ENCODE measurements at regions not wholly inside any gene's neighbourhood (a gene's known extent, or its start where the extent isn't known, plus 50 kb on each side); places are given as distances from the start of the nearest gene placed in this dataset.

DNA sequence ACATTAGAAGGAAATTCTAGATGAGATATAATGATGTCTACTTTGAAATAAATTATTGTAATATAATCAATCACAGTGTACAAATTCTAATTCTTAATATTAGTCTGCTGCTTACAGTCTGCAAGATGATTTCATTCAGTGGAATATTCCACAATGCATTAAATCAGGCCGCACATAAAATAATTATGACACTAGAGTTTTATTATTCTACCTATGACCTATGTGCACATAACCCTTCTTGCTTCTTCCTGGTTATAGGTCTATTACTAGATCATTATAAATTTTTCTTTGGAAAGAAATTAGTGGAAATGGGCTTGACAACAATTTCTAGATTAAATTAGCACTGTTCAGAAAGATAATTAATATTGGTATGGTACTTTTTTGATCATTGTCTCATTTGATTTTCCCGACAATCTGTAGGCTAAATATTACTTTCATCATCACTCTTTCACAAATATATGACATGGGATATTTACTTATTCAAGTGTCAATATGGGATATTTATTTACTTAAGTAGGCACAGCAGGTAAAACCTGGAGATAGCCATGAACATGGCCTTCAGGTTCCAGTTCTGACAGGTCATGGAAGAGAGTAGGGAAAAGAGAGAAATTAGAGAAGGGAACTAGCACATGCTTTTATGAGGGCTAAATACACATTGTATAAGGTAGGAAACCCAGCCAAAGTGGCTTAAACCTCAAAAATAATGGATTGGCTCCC, 476.4 kb downstream of the TOX3 start:
- Mint-ChIP-seq H3K4me3 (no peak overlapping the region), H3K27me3 (ENCODE audit: low read depth, poor library complexity) (no peaks in the 10 kb centered on the region), H3K36me3 (ENCODE audit: low read depth) (no peaks in the 10 kb centered on the region), H3K4me1 (peaks cover 27% of the 10 kb centered on the region), H3K9me3 (peaks cover 5% of the 10 kb centered on the region), H3K27ac (no peak overlapping the region)
- TF ChIP-seq, protein P1, sequence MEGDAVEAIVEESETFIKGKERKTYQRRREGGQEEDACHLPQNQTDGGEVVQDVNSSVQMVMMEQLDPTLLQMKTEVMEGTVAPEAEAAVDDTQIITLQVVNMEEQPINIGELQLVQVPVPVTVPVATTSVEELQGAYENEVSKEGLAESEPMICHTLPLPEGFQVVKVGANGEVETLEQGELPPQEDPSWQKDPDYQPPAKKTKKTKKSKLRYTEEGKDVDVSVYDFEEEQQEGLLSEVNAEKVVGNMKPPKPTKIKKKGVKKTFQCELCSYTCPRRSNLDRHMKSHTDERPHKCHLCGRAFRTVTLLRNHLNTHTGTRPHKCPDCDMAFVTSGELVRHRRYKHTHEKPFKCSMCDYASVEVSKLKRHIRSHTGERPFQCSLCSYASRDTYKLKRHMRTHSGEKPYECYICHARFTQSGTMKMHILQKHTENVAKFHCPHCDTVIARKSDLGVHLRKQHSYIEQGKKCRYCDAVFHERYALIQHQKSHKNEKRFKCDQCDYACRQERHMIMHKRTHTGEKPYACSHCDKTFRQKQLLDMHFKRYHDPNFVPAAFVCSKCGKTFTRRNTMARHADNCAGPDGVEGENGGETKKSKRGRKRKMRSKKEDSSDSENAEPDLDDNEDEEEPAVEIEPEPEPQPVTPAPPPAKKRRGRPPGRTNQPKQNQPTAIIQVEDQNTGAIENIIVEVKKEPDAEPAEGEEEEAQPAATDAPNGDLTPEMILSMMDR (IDR thresholded peaks at IDR 0.05): no peak
- DNase-seq: no peak

DNA sequence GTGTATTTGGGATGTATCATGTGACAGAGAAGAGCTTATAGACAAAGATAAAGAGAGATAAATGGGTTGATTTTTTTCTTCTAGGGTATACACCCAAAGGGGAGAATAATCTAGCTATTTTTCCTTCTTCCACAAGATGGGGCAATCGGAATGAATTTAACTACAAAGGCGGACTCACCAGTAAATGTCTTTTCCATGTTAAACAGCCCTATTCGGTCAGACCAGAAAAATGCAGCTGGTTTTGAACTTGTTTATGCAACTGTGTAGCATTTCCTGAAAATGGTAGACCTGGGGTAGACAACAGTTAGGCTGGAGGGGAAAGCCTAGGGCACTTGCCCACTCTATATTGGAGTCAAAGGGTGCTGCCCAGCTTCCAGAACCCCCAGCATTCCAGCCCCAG, 477.1 kb downstream of the TOX3 start:
- no peaks in the 10 kb centered on the region for H3K36me3 Mint-ChIP-seq (ENCODE audit: low read depth)
- H3K9me3 Mint-ChIP-seq: peaks cover 9% of the 10 kb centered on the region
- no peaks in the 10 kb centered on the region for H3K27me3 Mint-ChIP-seq (ENCODE audit: low read depth, poor library complexity)
- TF ChIP-seq, protein P1 (IDR thresholded peaks at IDR 0.05): peak; percentile 42
- H3K4me3 Mint-ChIP-seq: no peak overlapping the region
- H3K4me1 Mint-ChIP-seq: peaks cover 27% of the 10 kb centered on the region
- no peak overlapping the region for H3K27ac Mint-ChIP-seq
- peak; percentile 4 for DNase-seq

DNA sequence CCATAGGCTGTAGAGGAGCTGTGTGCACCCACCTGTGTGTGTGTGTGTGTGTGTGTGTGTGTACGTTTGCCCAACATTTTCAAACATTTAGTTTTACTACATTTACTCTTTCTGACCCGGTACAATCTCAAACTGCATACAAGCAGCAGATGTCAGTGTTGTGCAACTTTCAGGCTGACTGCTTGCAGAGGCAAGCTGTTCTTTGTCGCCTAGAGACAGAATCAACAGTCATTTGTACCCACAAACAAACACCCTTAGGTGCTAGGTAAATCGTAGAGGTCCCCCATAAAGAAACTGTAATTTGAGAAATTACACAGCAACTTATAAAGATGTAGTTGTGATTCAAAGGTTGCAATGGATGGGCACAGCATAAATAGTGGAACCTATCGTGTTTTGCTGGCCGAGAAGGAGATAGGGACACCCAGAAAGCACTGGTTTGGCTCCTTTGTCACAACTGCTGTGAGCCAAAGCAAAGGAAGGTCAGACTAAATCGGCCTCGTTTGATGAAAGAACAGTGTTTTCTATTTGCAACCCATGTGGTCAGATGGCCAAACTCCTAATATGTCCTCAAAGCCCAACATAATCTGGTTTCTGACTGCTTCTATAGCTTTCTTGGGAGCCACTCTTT, 478.4 kb downstream of the TOX3 start:
- Mint-ChIP-seq H3K4me1 (peaks cover 27% of the 10 kb centered on the region), H3K36me3 (ENCODE audit: low read depth) (no peaks in the 10 kb centered on the region), H3K27me3 (ENCODE audit: low read depth, poor library complexity) (no peaks in the 10 kb centered on the region), H3K9me3 (peaks cover 18% of the 10 kb centered on the region), H3K27ac (peak overlapping the region; percentile 93), H3K4me3 (no peak overlapping the region)
- TF ChIP-seq, protein P1 (IDR thresholded peaks at IDR 0.05): peak; percentile 40
- DNase-seq: peak; percentile 27

DNA sequence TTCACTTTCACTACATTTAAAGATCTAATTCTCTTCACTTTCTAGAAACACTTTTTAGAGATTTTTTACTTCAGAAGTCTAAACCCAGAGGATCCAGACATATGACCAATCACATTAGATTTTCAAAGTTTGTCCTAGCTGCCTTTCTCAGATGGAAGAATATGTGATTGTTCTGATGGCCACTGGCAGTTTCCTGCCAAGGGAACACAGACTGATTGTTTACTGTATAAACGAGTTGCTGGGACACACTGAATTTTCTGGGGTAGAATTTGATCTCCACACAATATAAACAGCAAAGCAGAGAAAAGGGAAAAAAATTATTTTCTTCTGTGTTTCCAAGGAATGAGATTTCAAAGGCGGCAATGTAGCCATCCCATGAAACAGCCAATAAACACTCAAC, 480.0 kb downstream of the TOX3 start:
- Mint-ChIP-seq H3K4me1 (peaks cover 27% of the 10 kb centered on the region), H3K9me3 (peaks cover 18% of the 10 kb centered on the region), H3K36me3 (ENCODE audit: low read depth) (no peaks in the 10 kb centered on the region), H3K4me3 (no peak overlapping the region), H3K27ac (peak overlapping the region; percentile 9), H3K27me3 (ENCODE audit: low read depth, poor library complexity) (no peaks in the 10 kb centered on the region)
- TF ChIP-seq, protein P1 (IDR thresholded peaks at IDR 0.05): no peak
- no peak for DNase-seq

DNA sequence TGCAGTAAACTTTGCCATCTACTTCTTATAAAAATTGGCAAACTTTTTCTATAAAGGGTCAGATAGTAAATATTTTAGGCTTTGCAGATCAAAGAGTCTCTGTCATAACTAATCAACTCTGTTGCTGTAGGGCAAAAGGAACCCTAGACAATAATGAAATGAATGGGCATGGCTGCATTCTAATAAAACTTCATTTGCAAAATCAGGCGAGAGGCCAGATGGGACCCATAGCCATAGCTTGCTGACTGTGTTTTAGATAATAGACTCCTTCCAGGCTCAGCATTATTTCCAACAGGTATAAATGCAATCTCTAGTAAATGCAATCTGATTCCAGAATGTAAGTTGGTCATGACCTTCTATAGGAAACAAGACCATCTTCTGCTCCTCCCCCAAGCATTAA, 490.7 kb downstream of the TOX3 start:
- DNase-seq: no peak
- H3K36me3 Mint-ChIP-seq (ENCODE audit: low read depth): no peaks in the 10 kb centered on the region
- TF ChIP-seq, protein P1 (IDR thresholded peaks at IDR 0.05): no peak
- no peaks in the 10 kb centered on the region for H3K4me1 Mint-ChIP-seq
- no peaks in the 10 kb centered on the region for H3K9me3 Mint-ChIP-seq
- no peak overlapping the region for H3K27ac Mint-ChIP-seq
- peaks cover under 1% of the 10 kb centered on the region for H3K27me3 Mint-ChIP-seq (ENCODE audit: low read depth, poor library complexity)
- no peak overlapping the region for H3K4me3 Mint-ChIP-seq

DNA sequence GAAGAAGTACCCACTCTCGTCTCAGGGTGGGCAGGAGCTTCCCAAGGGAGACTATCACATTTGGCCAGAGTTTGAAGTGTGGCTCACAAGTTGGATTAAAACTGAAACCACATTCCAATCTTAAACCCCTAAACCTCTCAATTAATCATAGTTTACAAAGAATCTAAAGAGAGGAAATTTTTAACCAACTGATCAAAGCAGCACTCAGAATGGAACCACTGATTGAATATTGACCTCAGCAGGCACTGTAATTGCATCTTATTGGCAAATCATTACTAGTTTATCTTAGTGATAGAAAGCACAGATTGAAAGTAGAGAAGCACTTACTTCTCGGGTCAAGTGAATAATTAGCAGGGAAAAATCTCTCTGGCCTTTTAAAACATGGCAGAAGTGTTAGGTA, 491.6 kb downstream of the TOX3 start:
- no peaks in the 10 kb centered on the region for H3K36me3 Mint-ChIP-seq (ENCODE audit: low read depth)
- H3K4me3 Mint-ChIP-seq: no peak overlapping the region
- no peak overlapping the region for H3K27ac Mint-ChIP-seq
- TF ChIP-seq, protein P1 (IDR thresholded peaks at IDR 0.05): no peak
- DNase-seq: no peak
- no peaks in the 10 kb centered on the region for H3K9me3 Mint-ChIP-seq
- H3K4me1 Mint-ChIP-seq: no peaks in the 10 kb centered on the region
- peaks cover 3% of the 10 kb centered on the region for H3K27me3 Mint-ChIP-seq (ENCODE audit: low read depth, poor library complexity)
